ENCODE measurements at regions not wholly inside any gene's neighbourhood (a gene's known extent, or its start where the extent isn't known, plus 50 kb on each side); places are given as distances from the start of the nearest gene placed in this dataset.

DNA sequence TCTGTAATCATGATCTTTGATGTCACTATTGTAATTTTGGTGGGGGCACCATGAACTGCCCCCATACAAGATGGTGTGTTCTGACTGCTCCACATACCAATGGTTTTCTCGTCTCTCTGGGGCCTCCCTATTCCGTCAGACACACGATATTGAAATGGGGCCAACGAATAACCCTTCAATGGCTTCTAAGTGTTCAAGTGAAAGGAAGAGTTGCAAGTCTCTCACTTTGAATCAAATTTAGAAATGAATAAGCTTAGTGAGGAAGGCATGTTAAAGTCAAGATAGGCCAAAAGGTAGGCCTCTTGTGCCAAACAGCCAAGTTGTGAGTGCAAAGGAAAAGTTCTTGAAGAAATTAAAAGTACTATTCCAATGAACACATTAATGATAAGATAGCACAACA, 205.4 kb downstream of the SPRY1 start:
- TF ChIP-seq CTCF (optimal IDR thresholded peaks at IDR 0.05 in 1 of 3, IDR thresholded peaks at IDR 0.05 in 1 of 3, conservative IDR thresholded peaks at IDR 0.05 in 1 of 3; ENCODE audit: extremely low read depth in 1 of 3, insufficient read depth in 2 of 3, low read length in 3 of 3), result no peak
- TF ChIP-seq EZH2 (IDR thresholded peaks at IDR 0.05; ENCODE audit: low read length), result no peak
